ENCODE measurements at regions not wholly inside any gene's neighbourhood (a gene's known extent, or its start where the extent isn't known, plus 50 kb on each side); places are given as distances from the start of the nearest gene placed in this dataset.

GRCh38 chr20:10922506-10922905 is 248.7 kb upstream of the JAG1 start (continued):
- TF ChIP-seq ZNF512B (CRISPR knock-in tag; IDR thresholded peaks at IDR 0.05; ENCODE audit: borderline replicate concordance) (no peak), GABPA (IDR thresholded peaks at IDR 0.05; ENCODE audit: low read depth, low read length) (no peak), GABPA (CRISPR knock-in tag; IDR thresholded peaks at IDR 0.05; ENCODE audit: low read depth) (no peak), RAD51 (IDR thresholded peaks at IDR 0.05; ENCODE audit: borderline replicate concordance) (no peak)

- H3K27me3 ChIP-seq (ENCODE audit: control insufficient read depth in 1 of 2, insufficient read depth in 2 of 2, low read length in 2 of 2), result 0 out of 5 replicates have a peak, but pooled peaks cover 0 to 9% of the 10 kb centered on the region in 2 experiments
- DNase-seq (ENCODE audit: low spot score) (no peak), FAIRE-seq (no peak), ATAC-seq (no peak)
- no TSS peak for BruUV-seq (replicated peaks)
- no peak overlapping the region for H3K27ac ChIP-seq (ENCODE audit: extremely low read length, insufficient read depth, low read length)
- ChIA-PET CTCF (ENCODE audit: low intra/inter-chr PET ratio, low total read pairs) (no interaction called here), POLR2A (no interaction called here)
- H4K20me1 ChIP-seq (ENCODE audit: insufficient read depth, low read length), result no peaks in the 10 kb centered on the region
- intact Hi-C loops (cut with micrococcal nuclease; ENCODE audit: unreplicated experiment), result no loop called here
- H3K4me2 ChIP-seq (ENCODE audit: low read depth, low read length), result no peak overlapping the region
- H3K4me1 ChIP-seq (ENCODE audit: insufficient read depth, low read length), result no peaks in the 10 kb centered on the region
- no peak overlapping the region for H3K9ac ChIP-seq (ENCODE audit: insufficient read depth, low read depth, low read length)
- no peak overlapping the region for H3K4me3 ChIP-seq (replicated peaks in 1 of 3; ENCODE audit: insufficient read depth in 1 of 3, low read depth in 2 of 3, low read length in 3 of 3)
- no peaks in the 10 kb centered on the region for H3K9me3 ChIP-seq (ENCODE audit: low read length)
- H2AFZ ChIP-seq (ENCODE audit: low read length), result no peak overlapping the region
- WGBS (ENCODE audit: low lambda C conversion rate), result 26% methylated on average over 6 of the region's 6 CpGs
- H3K36me3 ChIP-seq (replicated peaks in 1 of 2; ENCODE audit: control insufficient read depth in 1 of 2, insufficient read depth in 2 of 2, low read length in 2 of 2), result no peaks in the 10 kb centered on the region
- H3K79me2 ChIP-seq (ENCODE audit: insufficient read depth, low read length), result no peaks in the 10 kb centered on the region
- in situ Hi-C loops (cut with HindIII; ENCODE audit: extremely low pct_ligation_motif_present, low pct_unique_long_range_greater_than_20kb), result no loop called here
- TF ChIP-seq ZNF597 (CRISPR knock-in tag; IDR thresholded peaks at IDR 0.05), result no peak
- TF ChIP-seq TFDP1 (CRISPR knock-in tag; IDR thresholded peaks at IDR 0.05; ENCODE audit: borderline replicate concordance), result no peak
- no peak for TF ChIP-seq SIN3B (IDR thresholded peaks at IDR 0.05; ENCODE audit: low read length)
- no peak for TF ChIP-seq MAX (IDR thresholded peaks at IDR 0.05)
- TF ChIP-seq CEBPG (CRISPR knock-in tag; IDR thresholded peaks at IDR 0.05), result no peak
- no peak for TF ChIP-seq ZNF816 (CRISPR knock-in tag; IDR thresholded peaks at IDR 0.05; ENCODE audit: borderline replicate concordance)
- no peak for TF ChIP-seq AKAP8 (CRISPR knock-in tag; IDR thresholded peaks at IDR 0.05)
- no peak for TF ChIP-seq MIER3 (CRISPR knock-in tag; IDR thresholded peaks at IDR 0.05; ENCODE audit: borderline replicate concordance)
- no peak for TF ChIP-seq HOMEZ (CRISPR knock-in tag; IDR thresholded peaks at IDR 0.05; ENCODE audit: low read depth)
Observed at GRCh38 chr20:10922941-10923340, 249.1 kb upstream of the JAG1 start.
